Choroid plexus epithelial cell (primary cell): ENCODE measurements at regions not wholly inside any gene's neighbourhood (a gene's known extent, or its start where the extent isn't known, plus 50 kb on each side); places are given as distances from the start of the nearest gene placed in this dataset.
A peak's percentile ranks its signal among the peaks of the same experiment; 100 is the strongest.

Source experiments
- DNase-seq: peaks from one replicate; pipeline ENCODE4 v3.0.0-alpha.2; 2010; ENCODE audit warnings: low read depth
- H3K4me3 ChIP-seq: 2 replicates; pipeline ENCODE4 v1.5.1; 2011; ENCODE audit warnings: low read depth, mild to moderate bottlenecking, control low read depth, low read length, moderate library complexity
- CTCF ChIP-seq: conservative IDR thresholded peaks from 2 replicates; pipeline ENCODE4 v1.5.1; 2011; ENCODE audit warnings: low read depth, mild to moderate bottlenecking, control low read depth, inconsistent platforms, low read length, moderate library complexity

DNA sequence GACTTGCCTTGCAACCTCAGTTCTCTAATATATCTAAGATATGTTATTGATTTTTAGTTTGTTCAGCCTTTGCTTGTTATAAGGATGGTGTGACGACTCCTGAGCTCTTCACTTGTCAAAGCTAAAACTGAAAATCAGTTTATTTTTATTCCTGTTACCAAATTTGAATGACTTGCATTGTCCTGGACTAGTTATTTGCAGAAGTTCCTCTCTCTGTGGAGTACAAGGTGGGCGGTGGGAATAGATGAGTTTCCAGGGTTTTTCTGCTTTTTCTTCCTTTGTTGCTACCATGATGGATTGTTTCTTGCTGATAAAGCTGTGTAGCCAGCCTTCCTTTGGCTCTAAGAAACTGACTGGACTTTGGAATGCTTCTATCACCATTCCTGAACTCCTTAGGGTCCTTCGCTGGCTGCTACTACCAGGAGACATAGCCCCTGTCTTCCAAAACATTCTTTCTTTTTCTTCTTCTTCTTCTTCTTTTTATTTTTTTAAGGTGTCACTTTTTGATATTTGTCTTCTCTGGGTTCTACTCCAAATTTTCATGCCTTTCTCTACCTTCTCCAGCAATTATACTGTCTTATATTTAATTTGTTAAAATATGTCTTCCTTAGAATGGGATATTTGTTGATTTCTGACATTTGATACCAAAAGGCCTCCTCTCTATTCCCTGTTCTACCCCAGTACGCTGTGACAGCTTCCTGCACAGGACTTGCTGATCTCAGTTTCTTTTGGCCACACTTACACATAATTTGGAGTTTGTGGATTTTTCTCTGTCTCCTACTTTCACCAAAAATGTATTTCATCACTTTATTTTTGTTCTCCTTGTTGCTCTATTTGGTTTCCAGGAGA, 145.1 kb upstream of the THRB start:
- no peak for DNase-seq
- TF ChIP-seq CTCF: no peak
- no peak overlapping the region for H3K4me3 ChIP-seq

GRCh38 chr3:24640330-24640877, 145.8 kb upstream of the THRB start:
- H3K4me3 ChIP-seq: no peak overlapping the region
- TF ChIP-seq CTCF: peak; percentile 65
- DNase-seq: peak; percentile 67

DNA sequence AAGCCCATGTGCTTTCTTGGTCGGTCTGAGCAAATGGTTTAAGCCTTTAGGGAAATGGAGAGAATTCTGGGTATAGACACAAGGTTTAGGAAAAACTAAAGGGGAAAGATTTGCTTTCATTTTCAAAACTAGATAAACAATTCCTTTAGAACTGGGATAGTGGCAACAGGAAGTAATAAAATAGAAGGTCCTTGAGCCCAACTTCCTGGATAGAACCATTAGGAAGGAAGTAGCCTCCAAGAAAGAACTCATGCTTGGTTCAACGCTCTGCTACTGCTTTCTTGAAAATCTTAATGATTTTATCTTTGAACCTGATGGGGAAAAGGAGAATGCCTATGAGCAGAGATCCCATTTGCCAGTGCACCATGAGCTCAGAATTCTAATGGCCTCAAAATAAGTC, 147.0 kb upstream of the THRB start:
- no peak for DNase-seq
- H3K4me3 ChIP-seq: no peak overlapping the region
- TF ChIP-seq CTCF: no peak

DNA sequence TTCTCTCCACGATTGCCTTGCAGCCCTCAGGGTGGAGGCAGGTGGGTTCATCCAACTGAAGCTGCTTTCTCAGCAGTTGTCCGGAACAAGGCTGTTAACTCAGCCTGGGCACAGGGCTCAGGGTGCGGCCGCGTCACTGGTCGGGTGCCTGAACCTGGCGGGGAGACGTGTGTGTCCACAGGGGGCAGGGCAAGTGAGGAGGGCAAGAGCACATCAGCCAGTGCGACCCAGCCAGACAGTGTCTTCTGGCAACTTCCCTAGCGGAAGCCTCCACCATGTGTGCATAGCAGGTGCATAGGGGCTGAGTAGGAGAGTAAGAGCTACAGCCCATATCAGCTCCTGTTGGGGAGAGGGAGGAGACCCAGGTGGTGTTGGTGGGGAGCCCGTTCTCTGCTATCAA, 150.4 kb upstream of the THRB start:
- DNase-seq: no peak
- H3K4me3 ChIP-seq: no peak overlapping the region
- no peak for TF ChIP-seq CTCF

GRCh38 chr3:24646790-24647189, 152.1 kb upstream of the THRB start:
- no peak for TF ChIP-seq CTCF
- no peak overlapping the region for H3K4me3 ChIP-seq
- peak; percentile 7 for DNase-seq

DNA sequence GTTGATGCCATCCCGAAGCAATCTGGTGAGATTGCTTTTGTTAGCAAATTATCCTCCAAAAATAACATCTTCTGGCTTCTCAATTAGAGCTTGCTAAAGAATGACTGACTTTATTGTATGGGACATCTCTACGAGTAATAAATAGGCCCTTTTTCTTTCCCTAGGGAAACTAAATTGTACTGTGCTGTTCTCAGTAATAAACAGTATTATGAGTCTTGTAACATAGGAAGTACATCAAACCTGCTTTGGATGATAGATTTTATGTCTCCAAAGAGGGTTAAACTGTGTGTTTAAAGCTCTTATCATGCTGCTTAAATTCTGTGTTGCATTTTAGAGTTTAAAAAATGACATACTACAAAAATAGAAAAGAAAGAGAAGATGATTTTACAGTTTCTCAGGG, 153.4 kb upstream of the THRB start:
- no peak overlapping the region for H3K4me3 ChIP-seq
- no peak for DNase-seq
- no peak for TF ChIP-seq CTCF

DNA sequence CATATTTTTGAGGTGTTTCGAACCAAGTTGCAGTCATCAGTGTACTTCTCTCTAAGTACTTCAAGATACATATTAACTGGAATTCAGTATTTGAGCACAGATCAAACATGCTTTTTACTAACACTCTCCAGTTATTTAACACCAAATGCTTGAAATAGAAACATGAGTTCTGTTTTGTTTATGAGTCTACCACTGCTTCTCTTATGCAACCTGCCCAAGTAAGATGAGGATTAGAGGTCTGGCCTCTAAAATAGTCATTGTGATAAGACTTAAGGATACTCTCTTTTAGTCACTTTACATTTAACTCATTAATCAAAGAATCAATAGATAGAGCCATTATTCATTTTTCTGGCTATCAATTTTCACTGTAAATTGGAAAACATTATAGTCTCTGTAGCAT, 156.2 kb upstream of the THRB start:
- no peak for TF ChIP-seq CTCF
- no peak overlapping the region for H3K4me3 ChIP-seq
- DNase-seq: no peak
